Sciatic nerve (tissue), 2 donors: ENCODE measurements at regions not wholly inside any gene's neighbourhood (a gene's known extent, or its start where the extent isn't known, plus 50 kb on each side); places are given as distances from the start of the nearest gene placed in this dataset.
"Not testable (repeated sequence)": the region's sequence is repeated elsewhere in the genome, so short reads cannot be mapped to it uniquely, and the experiment has no call there.

Experiments
- ATAC-seq: fragments of 200-7000 bp; cut with Tn5 transposase; one replicate; pipeline ENCODE4 v1.9.1; 2020; ENCODE audit warnings: mild to moderate bottlenecking, moderate library complexity
- DNase-seq: peaks from one replicate; pipeline ENCODE4 v3.0.0-alpha.2; 2020; ENCODE audit warnings: low spot score
- intact Hi-C: fragments of 100-400 bp; cut with DNase I; formaldehyde crosslinking; loops from one replicate; pipeline ENCODE4 v1.14.2; 2022
- donor health status: DM: no; HTN: no; CAD: no.
- donor health status: DM: no; HTN: no; CAD: no.

- ATAC-seq (no peak), DNase-seq (no peak)
- intact Hi-C loops = no loop called here
Measured at GRCh38 chr6:100322886-100323285, 141.8 kb downstream of the SIM1 start.

GRCh38 chr6:100320686-100321085 is 144.0 kb downstream of the SIM1 start:
- no peak for ATAC-seq
- intact Hi-C loops = no loop called here

GRCh38 chr6:100317031-100317430 is 147.7 kb downstream of the SIM1 start:
- intact Hi-C loops = no loop called here
- DNase-seq = no peak
- no peak for ATAC-seq

More at GRCh38 chr6:100320686-100321085, 144.0 kb downstream of the SIM1 start:
- no peak for DNase-seq

- DNase-seq (no peak), ATAC-seq (no peak)
- intact Hi-C loops = no loop called here
Measured at GRCh38 chr6:100314186-100314585, 150.5 kb downstream of the SIM1 start.

GRCh38 chr6:100311707-100312251 is 152.9 kb downstream of the SIM1 start:
- intact Hi-C loops = no loop called here
- ATAC-seq = no peak

GRCh38 chr6:100309174-100309573 is 155.5 kb downstream of the SIM1 start:
- intact Hi-C loops = no loop called here
- ATAC-seq = no peak
- no peak for DNase-seq

More at GRCh38 chr6:100311707-100312251, 152.9 kb downstream of the SIM1 start:
- no peak for DNase-seq

- DNase-seq = no peak
- intact Hi-C loops = no loop called here
- no peak for ATAC-seq
Measured at GRCh38 chr6:100307561-100307960, 157.2 kb downstream of the SIM1 start.

- ATAC-seq (no peak), DNase-seq (no peak)
- intact Hi-C loops = no loop called here
Measured at GRCh38 chr6:100305209-100305869, 159.4 kb downstream of the SIM1 start.

GRCh38 chr6:100304575-100304974 is 160.1 kb downstream of the SIM1 start:
- intact Hi-C loops = no loop called here
- ATAC-seq (no peak), DNase-seq (no peak)

GRCh38 chr6:100301731-100302130 is 163.0 kb downstream of the SIM1 start:
- intact Hi-C loops = no loop called here
- DNase-seq (no peak), ATAC-seq (no peak)

GRCh38 chr6:100300221-100300736 is 164.4 kb downstream of the SIM1 start:
- intact Hi-C loops = no loop called here
- no peak for ATAC-seq
- no peak for DNase-seq

GRCh38 chr6:100296810-100297544 is 167.7 kb downstream of the SIM1 start:
- DNase-seq = no peak
- intact Hi-C loops = no loop called here
- ATAC-seq = no peak

- intact Hi-C loops = not testable (repeated sequence)
Measured at GRCh38 chr6:100295172-100295571, 169.5 kb downstream of the SIM1 start.

GRCh38 chr6:100289285-100289684 is 175.4 kb downstream of the SIM1 start:
- ATAC-seq (no peak), DNase-seq (no peak)
- intact Hi-C loops = no loop called here

More at GRCh38 chr6:100295172-100295571, 169.5 kb downstream of the SIM1 start:
- ATAC-seq, DNase-seq: not testable (repeated sequence)

GRCh38 chr6:100288311-100288710 is 176.4 kb downstream of the SIM1 start:
- no peak for DNase-seq
- no peak for ATAC-seq
- intact Hi-C loops = no loop called here

GRCh38 chr6:100283285-100283684 is 181.4 kb downstream of the SIM1 start:
- no peak for DNase-seq
- intact Hi-C loops = no loop called here
- ATAC-seq = no peak

GRCh38 chr6:100281471-100281901 is 183.2 kb downstream of the SIM1 start:
- ATAC-seq (no peak), DNase-seq (no peak)
- intact Hi-C loops = no loop called here

GRCh38 chr6:100276311-100277057 is 188.2 kb downstream of the SIM1 start:
- DNase-seq = no peak
- ATAC-seq = no peak
- intact Hi-C loops = no loop called here

- intact Hi-C loops = no loop called here
- ATAC-seq (no peak), DNase-seq (no peak)
Measured at GRCh38 chr6:100274147-100274546, 190.6 kb downstream of the SIM1 start.
